Hepatocyte (in vitro differentiated cells): ENCODE measurements at regions not wholly inside any gene's neighbourhood (a gene's known extent, or its start where the extent isn't known, plus 50 kb on each side); places are given as distances from the start of the nearest gene placed in this dataset.

Experiments used
- DNase-seq: peaks from one replicate; pipeline ENCODE4 v3.0.0-alpha.2; 2016; ENCODE audit warnings: low spot score
- H2AFZ ChIP-seq: fragments of 200-600 bp; sonication (generic); 2 replicates; pipeline ENCODE4 v1.6.0; 2016; ENCODE audit warnings: antibody characterized with exemption, mild to moderate bottlenecking
- H3K27ac ChIP-seq: fragments of 200-600 bp; sonication (generic); 2 replicates; pipeline ENCODE4 v1.5.1; 2016; ENCODE audit warnings: mild to moderate bottlenecking
- H3K27me3 ChIP-seq: fragments of 200-600 bp; sonication (generic); 2 replicates; pipeline ENCODE4 v1.6.1; 2016
- H3K36me3 ChIP-seq: fragments of 200-600 bp; sonication (generic); replicated peaks from 2 replicates; pipeline ENCODE4 v1.5.1; 2016; ENCODE audit warnings: low read depth; ENCODE audit not compliant: insufficient read depth
- H3K4me1 ChIP-seq: fragments of 200-600 bp; sonication (generic); 2 replicates; pipeline ENCODE4 v1.5.1; 2016; ENCODE audit warnings: mild to moderate bottlenecking, moderate library complexity; ENCODE audit not compliant: insufficient read depth
- H3K4me2 ChIP-seq: fragments of 200-600 bp; sonication (generic); 2 replicates; pipeline ENCODE4 v1.6.0; 2016
- H3K4me3 ChIP-seq: fragments of 200-600 bp; sonication (generic); 2 replicates; pipeline ENCODE4 v1.5.1; 2016; ENCODE audit warnings: mild to moderate bottlenecking
- H3K79me2 ChIP-seq: fragments of 200-600 bp; sonication (generic); 2 replicates; pipeline ENCODE4 v1.6.0; 2017; ENCODE audit warnings: mild to moderate bottlenecking
- H3K9me2 ChIP-seq: fragments of 200-600 bp; sonication (generic); replicated peaks from 2 replicates; pipeline ENCODE4 v1.6.0; 2017; ENCODE audit warnings: mild to moderate bottlenecking; ENCODE audit not compliant: insufficient read depth
- H3K9me3 ChIP-seq: fragments of 200-600 bp; sonication (generic); 2 replicates; pipeline ENCODE4 v1.5.1; 2016; ENCODE audit warnings: low read depth, mild to moderate bottlenecking
- H4K20me1 ChIP-seq: fragments of 200-600 bp; sonication (generic); 2 replicates; pipeline ENCODE4 v1.6.0; 2016; ENCODE audit warnings: mild to moderate bottlenecking; ENCODE audit not compliant: insufficient read depth, poor library complexity, severe bottlenecking
- EZH2 ChIP-seq: fragments of 200-600 bp; sonication (generic); IDR thresholded peaks from 2 replicates; pipeline ENCODE4 v1.6.1; 2016; ENCODE audit warnings: antibody characterized with exemption, mild to moderate bottlenecking, borderline replicate concordance
- EZH2phosphoT487 ChIP-seq: fragments of 200-600 bp; sonication (generic); IDR thresholded peaks from one replicate; pipeline ENCODE4 v1.6.1; 2018; ENCODE audit warnings: antibody characterized with exemption, mild to moderate bottlenecking, low read depth, moderate library complexity; ENCODE audit not compliant: unreplicated experiment, severe bottlenecking
- WGBS: methylation state at CpG from one replicate; pipeline ENCODE4 v1.1.6; 2016; ENCODE audit warnings: low lambda C conversion rate; ENCODE audit errors: missing lambda C conversion rate; 5-methylcytosine and 5-hydroxymethylcytosine counted together
- TF ChIP-seq, protein P1 (sequence below): fragments of 200-600 bp; sonication (generic); IDR thresholded peaks from 2 replicates; pipeline ENCODE4 v1.5.1; 2016; ENCODE audit warnings: antibody characterized with exemption, mild to moderate bottlenecking; ENCODE audit not compliant: poor library complexity

DNA sequence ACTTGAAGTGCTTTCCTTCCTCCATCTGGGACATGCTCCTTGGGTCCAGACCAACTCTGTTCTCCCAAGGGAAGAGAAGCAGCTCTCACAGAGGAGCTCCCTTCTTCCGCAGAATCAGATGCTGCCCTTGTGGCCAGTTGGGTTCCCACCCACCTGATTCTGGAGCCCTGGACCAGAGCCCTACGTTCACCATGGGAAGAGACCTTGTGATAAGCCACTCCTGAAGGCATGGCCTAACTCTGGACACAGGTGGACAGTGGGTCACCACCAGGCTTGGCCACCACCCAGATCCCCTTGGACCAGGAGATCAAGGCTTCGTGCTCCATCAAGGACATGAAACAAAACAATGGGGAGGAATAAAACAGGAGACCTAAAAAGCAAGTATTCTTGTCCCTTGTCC, 172.2 kb downstream of the RPLP1 start:
- Histone ChIP-seq H3K4me3 (no peak overlapping the region), H3K27ac (no peak overlapping the region), H3K9me2 (no peaks in the 10 kb centered on the region), H3K4me1 (no peaks in the 10 kb centered on the region), H3K79me2 (no peaks in the 10 kb centered on the region), H3K36me3 (no peaks in the 10 kb centered on the region), H3K27me3 (peaks cover 5% of the 10 kb centered on the region), H2AFZ (no peak overlapping the region), H4K20me1 (no peaks in the 10 kb centered on the region), H3K9me3 (no peaks in the 10 kb centered on the region), H3K4me2 (no peak overlapping the region)
- WGBS, result 87% methylated on average over 3 of the region's 3 CpGs
- DNase-seq, result no peak
- TF ChIP-seq EZH2phosphoT487 (no peak), EZH2 (no peak)
- TF ChIP-seq, protein P1, sequence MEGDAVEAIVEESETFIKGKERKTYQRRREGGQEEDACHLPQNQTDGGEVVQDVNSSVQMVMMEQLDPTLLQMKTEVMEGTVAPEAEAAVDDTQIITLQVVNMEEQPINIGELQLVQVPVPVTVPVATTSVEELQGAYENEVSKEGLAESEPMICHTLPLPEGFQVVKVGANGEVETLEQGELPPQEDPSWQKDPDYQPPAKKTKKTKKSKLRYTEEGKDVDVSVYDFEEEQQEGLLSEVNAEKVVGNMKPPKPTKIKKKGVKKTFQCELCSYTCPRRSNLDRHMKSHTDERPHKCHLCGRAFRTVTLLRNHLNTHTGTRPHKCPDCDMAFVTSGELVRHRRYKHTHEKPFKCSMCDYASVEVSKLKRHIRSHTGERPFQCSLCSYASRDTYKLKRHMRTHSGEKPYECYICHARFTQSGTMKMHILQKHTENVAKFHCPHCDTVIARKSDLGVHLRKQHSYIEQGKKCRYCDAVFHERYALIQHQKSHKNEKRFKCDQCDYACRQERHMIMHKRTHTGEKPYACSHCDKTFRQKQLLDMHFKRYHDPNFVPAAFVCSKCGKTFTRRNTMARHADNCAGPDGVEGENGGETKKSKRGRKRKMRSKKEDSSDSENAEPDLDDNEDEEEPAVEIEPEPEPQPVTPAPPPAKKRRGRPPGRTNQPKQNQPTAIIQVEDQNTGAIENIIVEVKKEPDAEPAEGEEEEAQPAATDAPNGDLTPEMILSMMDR, result no peak

DNA sequence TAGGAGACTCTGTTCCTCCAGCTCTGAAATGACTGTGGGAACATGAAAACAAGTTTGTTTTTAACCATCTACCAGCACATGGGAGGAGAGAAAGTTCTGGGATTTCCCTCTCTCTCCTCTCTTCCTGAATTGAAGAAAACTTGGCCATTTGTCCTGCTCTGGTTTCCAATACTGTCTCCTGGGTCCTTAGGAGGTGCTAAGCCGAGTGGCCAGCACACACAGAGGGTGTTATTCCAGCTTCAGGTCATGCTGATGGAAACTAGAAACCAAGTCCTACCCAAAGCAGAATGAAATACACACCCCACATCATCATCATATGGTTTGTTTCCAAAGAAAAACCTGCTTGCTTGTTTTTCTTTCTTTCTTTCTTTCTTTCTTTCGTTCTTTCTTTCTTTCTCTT, 172.7 kb downstream of the RPLP1 start:
- H3K36me3 ChIP-seq, result no peaks in the 10 kb centered on the region
- no peak for DNase-seq
- H2AFZ ChIP-seq, result no peak overlapping the region
- no peak overlapping the region for H3K4me3 ChIP-seq
- no peaks in the 10 kb centered on the region for H3K4me1 ChIP-seq
- H3K27ac ChIP-seq, result no peak overlapping the region
- no peaks in the 10 kb centered on the region for H4K20me1 ChIP-seq
- H3K9me3 ChIP-seq, result no peaks in the 10 kb centered on the region
- no peaks in the 10 kb centered on the region for H3K9me2 ChIP-seq
- no peaks in the 10 kb centered on the region for H3K79me2 ChIP-seq
- peaks cover 5% of the 10 kb centered on the region for H3K27me3 ChIP-seq
- H3K4me2 ChIP-seq, result no peak overlapping the region
- 76% methylated on average over 1 of the region's 2 CpGs for WGBS
- no peak for TF ChIP-seq EZH2

- Histone ChIP-seq H3K9me3 (no peaks in the 10 kb centered on the region), H3K27ac (no peak overlapping the region), H4K20me1 (no peaks in the 10 kb centered on the region), H3K79me2 (no peaks in the 10 kb centered on the region), H3K4me1 (no peaks in the 10 kb centered on the region), H3K36me3 (no peaks in the 10 kb centered on the region), H3K9me2 (no peaks in the 10 kb centered on the region), H3K4me2 (no peak overlapping the region), H2AFZ (no peak overlapping the region), H3K27me3 (peaks cover 5% of the 10 kb centered on the region), H3K4me3 (no peak overlapping the region)
- TF ChIP-seq EZH2phosphoT487 (no peak), EZH2 (no peak)
- TF ChIP-seq, protein P1, result no peak
- 77% methylated on average over 11 of the region's 11 CpGs for WGBS
- no peak for DNase-seq
Observed at GRCh38 chr15:69626095-69627066, 173.8 kb downstream of the RPLP1 start.

DNA sequence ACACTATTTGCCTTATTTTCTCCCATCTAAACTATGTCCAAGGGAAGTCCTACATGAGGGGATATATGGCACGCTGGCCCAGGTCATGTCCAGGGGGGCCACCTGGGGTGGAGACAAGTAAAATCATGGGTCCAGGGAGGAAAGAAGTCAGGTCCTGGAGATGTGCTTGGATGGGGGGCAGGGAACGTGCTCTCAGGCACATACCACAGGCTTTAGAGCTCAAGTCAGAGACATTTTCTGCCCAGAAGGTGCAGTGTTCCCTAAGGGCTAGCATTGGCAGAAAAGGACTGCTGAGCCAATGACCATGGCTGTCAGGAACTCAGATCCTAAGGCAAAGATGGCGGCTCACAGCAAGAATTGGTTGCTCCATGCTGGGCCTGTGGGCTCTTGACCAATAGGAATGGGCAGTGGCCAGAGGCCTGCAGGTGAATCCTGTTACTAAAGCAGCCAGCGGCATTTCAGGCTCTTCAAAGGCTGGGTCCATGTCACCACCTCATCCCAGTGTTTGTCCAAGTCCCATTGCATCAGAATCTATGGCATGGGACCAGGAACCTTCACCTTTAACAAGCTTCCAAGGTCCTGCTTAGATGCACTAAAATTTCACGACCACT, 175.0 kb downstream of the RPLP1 start:
- no peaks in the 10 kb centered on the region for H3K79me2 ChIP-seq
- no peaks in the 10 kb centered on the region for H3K9me2 ChIP-seq
- TF ChIP-seq, protein P1, result no peak
- no peak for TF ChIP-seq EZH2
- no peak for TF ChIP-seq EZH2phosphoT487

More for the DNA sequence above, 175.0 kb downstream of the RPLP1 start:
- H3K36me3 ChIP-seq, result no peaks in the 10 kb centered on the region
- DNase-seq, result no peak
- no peak overlapping the region for H3K4me3 ChIP-seq
- no peaks in the 10 kb centered on the region for H3K4me1 ChIP-seq
- no peaks in the 10 kb centered on the region for H3K9me3 ChIP-seq
- WGBS, result 89% methylated on average over 5 of the region's 5 CpGs
- no peak overlapping the region for H3K4me2 ChIP-seq
- no peak overlapping the region for H2AFZ ChIP-seq
- no peak overlapping the region for H3K27ac ChIP-seq
- no peaks in the 10 kb centered on the region for H4K20me1 ChIP-seq
- H3K27me3 ChIP-seq, result peaks cover 8% of the 10 kb centered on the region
